Loucy (cell line): ENCODE measurements at regions not wholly inside any gene's neighbourhood (a gene's known extent, or its start where the extent isn't known, plus 50 kb on each side); places are given as distances from the start of the nearest gene placed in this dataset.

Experiments
- CTCF ChIP-seq: fragments of 200-600 bp; sonication (generic); conservative IDR thresholded peaks from 2 replicates; pipeline ENCODE4 v1.5.1; 2014; ENCODE audit warnings: mild to moderate bottlenecking, antibody characterized with exemption, low read length
- EZH2phosphoT487 ChIP-seq: fragments of 200-600 bp; IDR thresholded peaks from 2 replicates; pipeline ENCODE4 v1.6.1; 2018; ENCODE audit warnings: antibody characterized with exemption, mild to moderate bottlenecking, moderate library complexity, borderline replicate concordance

DNA sequence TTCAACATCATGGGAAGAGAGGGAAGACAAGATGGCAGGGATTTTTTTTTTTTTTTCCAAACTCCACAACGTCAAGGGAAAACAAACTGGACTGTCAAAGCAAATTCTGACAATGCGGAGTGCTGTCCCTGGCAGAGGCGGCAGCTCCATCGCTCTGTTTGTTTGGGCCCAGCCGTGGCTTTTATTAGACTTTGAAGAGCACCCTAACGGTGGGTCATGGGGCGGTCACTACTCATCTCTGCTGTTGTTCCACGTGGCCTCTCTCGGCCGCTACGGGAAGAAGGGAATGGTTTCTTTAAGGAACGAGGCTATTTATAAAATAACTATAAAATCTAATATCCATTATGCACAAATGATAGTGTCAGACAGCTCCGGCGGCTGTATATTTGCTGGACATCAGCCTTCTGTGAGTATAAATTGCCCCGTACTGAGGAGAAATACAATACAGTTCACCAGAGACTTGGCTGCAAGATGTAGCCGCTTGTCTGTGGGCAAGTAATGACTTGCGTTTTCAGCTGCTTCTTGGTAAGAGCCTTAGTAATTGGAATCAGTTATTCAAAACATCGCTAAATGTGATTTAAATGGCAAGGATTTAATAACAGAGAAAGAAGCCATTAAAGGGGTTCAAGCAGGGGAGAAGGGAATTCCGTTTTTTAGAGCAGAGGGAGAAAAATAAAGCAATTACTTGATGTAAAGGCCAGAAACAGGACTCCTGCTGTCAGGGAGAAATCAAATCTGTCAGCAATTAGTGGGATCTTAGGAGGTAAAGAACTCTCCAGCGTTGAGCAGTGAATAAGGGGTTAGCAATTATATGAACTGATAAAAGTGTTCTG lies 61.7 kb upstream of the RAB11FIP2 start:
- TF ChIP-seq CTCF (no peak), EZH2phosphoT487 (no peak)
